ENCODE measurements at regions not wholly inside any gene's neighbourhood (a gene's known extent, or its start where the extent isn't known, plus 50 kb on each side); places are given as distances from the start of the nearest gene placed in this dataset.
"Not testable (repeated sequence)": the region's sequence is repeated elsewhere in the genome, so short reads cannot be mapped to it uniquely, and the experiment has no call there.

DNA sequence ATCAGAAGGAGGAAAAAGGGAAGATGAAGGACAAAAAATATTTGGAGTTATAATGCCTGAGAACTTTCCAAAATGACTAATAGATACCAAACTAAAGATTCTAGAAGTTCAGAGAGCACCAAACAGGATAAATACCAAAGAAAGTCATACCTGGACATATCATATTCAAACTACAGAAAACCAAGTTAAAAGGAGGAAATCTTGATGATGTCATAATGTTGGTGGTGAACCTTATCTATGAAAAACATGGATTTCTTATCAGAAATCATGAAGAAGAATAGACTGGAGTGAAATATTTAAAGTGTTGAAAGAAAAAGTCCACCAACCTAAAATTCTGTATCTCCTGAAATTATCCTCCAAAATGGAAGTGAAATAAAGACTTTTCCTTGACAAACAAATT, 389.2 kb downstream of the JRKL start:
- Mint-ChIP-seq H3K4me3 (no peak overlapping the region), H3K27ac (no peak overlapping the region), H3K4me1 (no peaks in the 10 kb centered on the region), H3K36me3 (ENCODE audit: low read depth) (no peaks in the 10 kb centered on the region), H3K9me3 (peaks cover 5% of the 10 kb centered on the region), H3K27me3 (no peaks in the 10 kb centered on the region)
- ATAC-seq (replicated peaks): no peak

DNA sequence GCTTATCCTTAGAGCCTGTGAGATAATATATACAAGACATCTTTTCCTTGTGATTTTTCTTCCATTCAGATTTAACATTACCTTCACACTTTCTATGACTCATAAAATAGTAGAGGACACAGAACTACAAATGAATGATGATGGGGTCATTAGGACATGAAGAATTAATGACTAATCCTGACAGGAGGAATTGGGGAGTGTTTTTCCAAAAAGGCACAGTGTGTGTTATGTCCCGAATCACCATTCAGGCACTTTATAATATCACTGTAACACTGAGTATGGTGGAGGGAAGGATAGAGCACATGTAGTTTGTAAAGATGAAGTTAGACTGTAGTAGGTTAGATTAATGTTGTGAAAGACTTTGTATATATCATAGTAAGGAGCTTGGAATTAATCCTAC, 391.3 kb downstream of the JRKL start:
- Mint-ChIP-seq H3K9me3 (peaks cover 5% of the 10 kb centered on the region), H3K36me3 (ENCODE audit: low read depth) (no peaks in the 10 kb centered on the region), H3K27me3 (no peaks in the 10 kb centered on the region), H3K4me3 (no peak overlapping the region), H3K27ac (no peak overlapping the region), H3K4me1 (no peaks in the 10 kb centered on the region)
- ATAC-seq (replicated peaks): no peak

DNA sequence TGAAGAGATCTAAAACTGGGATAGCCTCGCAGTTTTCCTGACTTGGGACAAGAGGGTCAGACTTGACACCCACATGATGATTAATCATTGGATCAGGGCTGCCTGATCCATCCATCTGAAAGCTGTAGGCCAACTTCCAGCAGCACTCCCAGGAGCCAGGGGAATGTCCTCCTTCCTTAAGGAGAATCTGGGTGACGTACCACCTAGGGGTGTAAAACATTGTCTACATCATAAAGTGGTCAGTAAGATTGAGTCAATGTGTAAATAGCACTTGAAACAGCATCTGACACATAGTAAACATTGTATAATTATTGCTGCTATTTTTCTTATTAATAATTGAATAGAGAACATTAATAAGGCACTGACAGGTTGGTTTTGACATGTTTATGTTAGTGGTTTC, 392.8 kb downstream of the JRKL start:
- Mint-ChIP-seq H3K27me3 (no peaks in the 10 kb centered on the region), H3K4me3 (no peak overlapping the region), H3K4me1 (no peaks in the 10 kb centered on the region), H3K9me3 (peaks cover 5% of the 10 kb centered on the region), H3K36me3 (ENCODE audit: low read depth) (no peaks in the 10 kb centered on the region), H3K27ac (no peak overlapping the region)
- ATAC-seq (replicated peaks): no peak

DNA sequence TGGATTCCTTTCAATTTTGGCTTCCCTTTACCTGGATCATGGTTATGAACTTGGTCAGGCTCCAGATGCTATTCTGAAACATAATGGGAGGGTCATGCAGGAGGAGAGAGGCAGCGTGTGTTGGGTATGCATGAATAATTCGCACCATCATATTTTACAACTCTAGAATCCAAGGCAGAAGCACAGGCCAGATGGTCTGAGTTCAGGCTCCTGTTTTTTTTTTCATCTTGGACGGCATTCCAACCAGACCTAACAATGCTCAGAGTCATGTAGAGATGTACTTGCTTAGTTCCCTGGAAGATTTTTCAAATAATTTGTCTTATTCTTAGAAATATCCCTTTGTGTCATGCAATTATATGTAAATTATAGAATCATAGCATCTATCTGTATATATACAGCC, 393.5 kb downstream of the JRKL start:
- peaks cover 5% of the 10 kb centered on the region for H3K9me3 Mint-ChIP-seq
- no peak for ATAC-seq (replicated peaks)

GRCh38 chr11:96785073-96785472, 395.3 kb downstream of the JRKL start:
- no peaks in the 10 kb centered on the region for H3K36me3 Mint-ChIP-seq (ENCODE audit: low read depth)
- peaks cover 7% of the 10 kb centered on the region for H3K9me3 Mint-ChIP-seq
- H3K27me3 Mint-ChIP-seq: no peaks in the 10 kb centered on the region
- H3K4me1 Mint-ChIP-seq: no peaks in the 10 kb centered on the region
- no peak for ATAC-seq (replicated peaks)
- H3K27ac Mint-ChIP-seq: no peak overlapping the region
- H3K4me3 Mint-ChIP-seq: no peak overlapping the region

More for the DNA sequence above, 393.5 kb downstream of the JRKL start:
- H3K36me3 Mint-ChIP-seq (ENCODE audit: low read depth): no peaks in the 10 kb centered on the region
- no peaks in the 10 kb centered on the region for H3K4me1 Mint-ChIP-seq
- no peak overlapping the region for H3K27ac Mint-ChIP-seq
- no peaks in the 10 kb centered on the region for H3K27me3 Mint-ChIP-seq
- H3K4me3 Mint-ChIP-seq: no peak overlapping the region

DNA sequence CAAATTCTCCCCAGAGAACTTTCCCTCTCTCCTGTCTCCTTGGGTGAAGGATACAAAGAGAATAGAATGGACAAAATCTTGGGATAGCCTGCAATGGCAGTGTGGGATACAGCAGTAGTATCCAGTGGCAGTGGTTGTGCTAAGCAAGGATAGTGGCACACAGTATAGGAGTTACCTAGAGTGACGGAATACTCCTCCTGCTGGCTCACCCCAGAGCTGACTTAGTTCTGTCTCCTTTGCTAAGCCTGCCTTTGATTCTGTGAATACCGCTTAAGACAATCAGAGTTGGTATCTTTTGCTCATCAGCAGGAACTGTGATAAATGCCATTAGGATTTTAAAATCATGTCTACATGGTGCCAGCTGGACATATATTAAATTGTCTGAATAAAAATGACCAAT, 404.3 kb downstream of the JRKL start:
- no peaks in the 10 kb centered on the region for H3K36me3 Mint-ChIP-seq (ENCODE audit: low read depth)

GRCh38 chr11:96798445-96798844, 408.6 kb downstream of the JRKL start:
- Mint-ChIP-seq H3K27ac (no peak overlapping the region), H3K4me3 (no peak overlapping the region), H3K36me3 (ENCODE audit: low read depth) (no peaks in the 10 kb centered on the region), H3K4me1 (no peaks in the 10 kb centered on the region), H3K9me3 (no peaks in the 10 kb centered on the region), H3K27me3 (no peaks in the 10 kb centered on the region)
- ATAC-seq (replicated peaks): no peak

More for the DNA sequence above, 404.3 kb downstream of the JRKL start:
- H3K27ac Mint-ChIP-seq: no peak overlapping the region
- H3K4me1 Mint-ChIP-seq: no peaks in the 10 kb centered on the region
- H3K9me3 Mint-ChIP-seq: peaks cover 8% of the 10 kb centered on the region
- ATAC-seq (replicated peaks): no peak
- no peak overlapping the region for H3K4me3 Mint-ChIP-seq
- no peaks in the 10 kb centered on the region for H3K27me3 Mint-ChIP-seq

DNA sequence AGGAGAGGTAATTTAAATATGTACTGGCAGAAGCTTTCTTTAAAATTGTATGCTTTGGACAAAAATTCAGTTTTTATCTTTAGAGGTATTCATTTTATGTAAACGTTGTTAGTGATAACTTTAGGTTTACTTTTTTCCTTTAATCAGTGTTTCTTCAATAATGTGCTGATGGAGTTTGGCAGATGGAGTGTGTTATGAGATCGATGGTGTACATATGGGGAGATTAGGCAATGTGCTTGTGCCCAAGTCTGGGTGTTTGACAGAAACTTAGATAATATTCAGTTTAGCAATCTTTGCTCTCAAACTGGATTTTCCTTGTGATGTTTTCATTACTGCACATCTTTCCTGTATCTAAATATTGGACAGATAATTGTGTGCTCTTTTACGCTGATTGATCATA, 425.4 kb downstream of the JRKL start:
- Mint-ChIP-seq H3K27me3 (no peaks in the 10 kb centered on the region), H3K36me3 (ENCODE audit: low read depth) (no peaks in the 10 kb centered on the region), H3K9me3 (peaks cover 3% of the 10 kb centered on the region), H3K4me3 (no peak overlapping the region), H3K27ac (no peak overlapping the region), H3K4me1 (no peaks in the 10 kb centered on the region)
- no peak for ATAC-seq (replicated peaks)

DNA sequence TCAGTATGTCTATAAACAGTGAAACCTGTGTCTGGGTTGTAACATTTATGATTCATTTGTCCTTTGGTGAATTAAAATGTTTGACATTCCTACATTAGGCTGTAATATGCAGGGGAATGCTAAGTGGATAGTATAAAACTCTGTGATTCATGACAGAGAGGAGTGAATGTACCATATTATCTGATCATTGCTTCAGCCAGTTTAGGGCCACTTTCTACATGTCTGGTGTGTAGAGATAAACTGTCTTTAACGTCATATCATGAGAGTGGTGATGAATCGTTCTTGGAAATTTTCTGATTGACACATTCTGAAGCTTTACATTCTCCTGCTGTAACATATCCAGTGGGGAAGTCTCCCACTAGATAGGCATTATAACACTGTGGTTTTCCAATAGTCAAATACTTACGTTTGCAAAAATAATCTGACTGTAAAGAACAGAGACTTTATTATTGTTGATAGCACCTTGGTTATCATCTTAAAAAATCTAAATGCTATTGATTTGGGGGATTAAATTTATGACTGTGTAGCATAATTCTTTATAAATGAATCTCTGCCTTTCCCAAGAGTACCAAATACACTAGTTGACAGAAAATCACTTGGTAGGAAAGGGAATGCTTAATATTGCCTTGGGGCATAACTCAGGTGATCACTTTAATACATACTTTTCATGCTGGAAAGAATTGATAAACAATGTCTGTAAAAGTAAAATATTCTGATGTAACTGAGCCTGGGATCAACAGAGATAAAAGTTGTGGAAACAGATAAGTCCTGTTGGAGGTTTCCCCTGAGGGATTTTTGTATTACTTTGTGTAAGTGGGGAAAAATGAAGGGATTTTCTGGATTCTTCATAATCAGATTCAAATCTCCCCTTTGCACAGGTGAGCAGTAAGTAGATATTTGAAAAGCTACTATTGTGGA, 427.9 kb downstream of the JRKL start:
- no peaks in the 10 kb centered on the region for H3K27me3 Mint-ChIP-seq
- H3K27ac Mint-ChIP-seq: no peak overlapping the region
- peaks cover 3% of the 10 kb centered on the region for H3K9me3 Mint-ChIP-seq
- no peak overlapping the region for H3K4me3 Mint-ChIP-seq
- H3K4me1 Mint-ChIP-seq: no peaks in the 10 kb centered on the region
- no peaks in the 10 kb centered on the region for H3K36me3 Mint-ChIP-seq (ENCODE audit: low read depth)
- no peak for ATAC-seq (replicated peaks)

DNA sequence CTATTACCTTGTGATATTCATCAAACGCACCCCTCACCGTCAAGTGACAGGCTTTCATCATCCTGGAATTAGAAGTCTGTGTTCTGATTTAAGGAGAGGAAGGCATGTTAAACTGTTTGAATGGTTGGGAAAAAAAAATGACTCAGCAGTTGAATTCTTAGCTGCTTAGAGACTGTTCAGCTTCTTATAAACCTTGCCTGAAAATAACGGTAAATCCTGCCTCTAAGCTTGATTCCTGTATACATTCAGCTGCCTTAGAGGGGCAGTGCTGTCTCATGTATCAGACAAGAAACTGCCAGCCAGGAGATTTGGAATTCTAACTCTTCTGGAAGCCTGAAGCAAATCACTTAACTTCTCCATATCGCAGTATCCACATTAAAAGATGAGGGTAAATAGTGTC, 437.4 kb downstream of the JRKL start:
- no peak overlapping the region for H3K4me3 Mint-ChIP-seq
- ATAC-seq (replicated peaks): no peak
- H3K36me3 Mint-ChIP-seq (ENCODE audit: low read depth): no peaks in the 10 kb centered on the region
- H3K4me1 Mint-ChIP-seq: no peaks in the 10 kb centered on the region
- H3K9me3 Mint-ChIP-seq: no peaks in the 10 kb centered on the region
- H3K27me3 Mint-ChIP-seq: no peaks in the 10 kb centered on the region
- no peak overlapping the region for H3K27ac Mint-ChIP-seq

- Mint-ChIP-seq H3K4me1 (no peaks in the 10 kb centered on the region), H3K27me3 (no peaks in the 10 kb centered on the region), H3K36me3 (ENCODE audit: low read depth) (no peaks in the 10 kb centered on the region), H3K9me3 (peaks cover 3% of the 10 kb centered on the region), H3K27ac (no peak overlapping the region), H3K4me3 (no peak overlapping the region)
- ATAC-seq (replicated peaks): no peak
These were observed 452.0 kb downstream of the JRKL start for GRCh38 chr11:96841792-96842191.

DNA sequence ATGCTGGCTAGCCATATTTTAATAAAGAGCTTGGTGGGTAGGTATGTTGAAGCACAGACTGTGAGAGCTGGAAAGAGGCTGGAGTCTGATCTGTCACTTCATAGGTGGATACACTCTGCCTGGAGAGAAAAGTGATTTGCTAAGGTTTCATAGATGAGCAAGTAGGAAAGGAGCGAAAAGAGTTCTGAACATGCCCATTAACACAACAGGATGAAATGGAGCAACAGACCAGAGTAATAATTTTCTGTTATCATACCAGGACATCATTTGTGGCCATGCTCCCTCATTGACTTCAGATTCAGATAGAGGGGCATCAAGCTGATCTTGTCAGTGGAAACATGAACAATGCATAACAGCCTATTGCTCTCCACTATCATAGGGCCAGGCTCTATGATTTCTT, 452.9 kb downstream of the JRKL start:
- no peaks in the 10 kb centered on the region for H3K27me3 Mint-ChIP-seq
- H3K4me3 Mint-ChIP-seq: no peak overlapping the region
- H3K4me1 Mint-ChIP-seq: no peaks in the 10 kb centered on the region
- no peak overlapping the region for H3K27ac Mint-ChIP-seq
- no peaks in the 10 kb centered on the region for H3K36me3 Mint-ChIP-seq (ENCODE audit: low read depth)
- ATAC-seq (replicated peaks): no peak
- H3K9me3 Mint-ChIP-seq: peaks cover 3% of the 10 kb centered on the region

DNA sequence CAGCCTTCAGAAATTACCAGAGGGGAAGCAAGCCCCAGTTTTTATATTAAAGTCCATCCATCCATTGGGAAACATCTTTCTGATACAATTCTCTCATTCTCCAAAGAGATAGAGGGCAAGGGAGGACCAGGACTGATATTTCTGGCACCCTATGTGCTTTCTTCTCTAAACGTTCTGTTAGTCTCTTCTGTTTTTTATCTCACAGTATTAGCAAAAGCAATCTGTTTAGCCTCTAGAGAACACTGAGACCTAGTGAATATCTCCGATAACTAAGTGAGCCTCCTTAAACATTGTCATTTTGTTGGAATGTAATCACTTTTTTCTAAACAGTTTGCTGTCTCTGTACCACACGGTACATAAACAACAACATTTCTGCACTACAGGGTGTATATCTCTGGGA, 464.6 kb downstream of the JRKL start:
- Mint-ChIP-seq H3K36me3 (ENCODE audit: low read depth) (no peaks in the 10 kb centered on the region), H3K4me1 (no peaks in the 10 kb centered on the region), H3K9me3 (peaks cover 6% of the 10 kb centered on the region), H3K4me3 (no peak overlapping the region), H3K27me3 (no peaks in the 10 kb centered on the region), H3K27ac (no peak overlapping the region)
- ATAC-seq (replicated peaks): no peak

DNA sequence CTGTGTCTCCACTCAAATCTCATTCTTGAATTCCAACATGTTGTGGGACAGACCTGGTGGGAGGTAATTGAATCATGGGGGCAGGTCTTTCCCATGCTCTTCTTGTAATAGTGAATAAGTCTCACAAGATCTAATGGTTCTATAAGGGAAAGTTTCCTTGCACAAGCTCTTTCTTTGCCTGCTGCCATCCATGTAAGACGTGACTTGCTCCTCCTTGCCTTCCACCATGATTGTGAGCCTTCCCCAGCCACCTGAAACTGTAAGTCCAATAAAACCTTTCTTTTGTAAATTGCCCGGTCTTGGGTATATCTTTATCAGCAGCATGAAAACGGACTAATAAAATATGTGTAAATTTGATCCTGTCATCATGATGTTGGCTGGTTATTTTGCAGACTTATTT, 471.9 kb downstream of the JRKL start:
- H3K36me3 Mint-ChIP-seq (ENCODE audit: low read depth); ATAC-seq (replicated peaks); H3K27me3 Mint-ChIP-seq: not testable (repeated sequence)

GRCh38 chr11:96863520-96863919, 473.7 kb downstream of the JRKL start:
- H3K36me3 Mint-ChIP-seq (ENCODE audit: low read depth): no peaks in the 10 kb centered on the region
- H3K4me1 Mint-ChIP-seq: no peaks in the 10 kb centered on the region
- ATAC-seq (replicated peaks): no peak
- H3K4me3 Mint-ChIP-seq: no peak overlapping the region
- no peaks in the 10 kb centered on the region for H3K27me3 Mint-ChIP-seq
- H3K9me3 Mint-ChIP-seq: peaks cover 3% of the 10 kb centered on the region
- H3K27ac Mint-ChIP-seq: no peak overlapping the region

More for the DNA sequence above, 471.9 kb downstream of the JRKL start:
- H3K4me1 Mint-ChIP-seq, H3K9me3 Mint-ChIP-seq, H3K27ac Mint-ChIP-seq, H3K4me3 Mint-ChIP-seq: not testable (repeated sequence)
